K562 (cell line): ENCODE measurements at regions not wholly inside any gene's neighbourhood (a gene's known extent, or its start where the extent isn't known, plus 50 kb on each side); places are given as distances from the start of the nearest gene placed in this dataset.

Source experiments
- ATAC-seq: fragments of 200-7000 bp; cut with Tn5 transposase; 3 replicates; pipeline ENCODE4 v1.9.1; 2020; ENCODE audit warnings: moderate library complexity
- BruUV-seq: library from RNA; stranded (reverse); fragments of 400-500 nt; replicated peaks from 2 replicates; lab custom pipeline; 2021; lab: Mats Ljungman, UMichigan
- CTCF ChIA-PET: fragments of 300-600 bp; formaldehyde crosslinking; extraction: SDS; loops from one replicate; lab custom pipeline; 2021; ENCODE audit warnings: low intra/inter-chr PET ratio; lab: Yijun Ruan, JAX
- POLR2A ChIA-PET: fragments of 300-600, 350-650 bp; sonication (Branson Sonifier 250); formaldehyde crosslinking; extraction: SDS; loops from one replicate; lab custom pipeline; 2021; ENCODE audit warnings: antibody characterized with exemption, inconsistent platforms; lab: Yijun Ruan, JAX
- DNase-seq, 4 experiments: peaks; one replicate each; pipeline versions ENCODE4 v3.0.0 to v3.0.0-alpha.2; 2011 to 2018; ENCODE audit warnings: low spot score in 3 of 4, mixed read lengths in 3 of 4; ENCODE audit errors: extremely low read depth in 1 of 4
- FAIRE-seq: peaks from 2 replicates; lab custom pipeline; 2011; peaks lifted over from hg19 to GRCh38; lab: Jason Lieb, UNC
- H2AFZ ChIP-seq: 2 replicates; pipeline ENCODE4 v1.6.0; 2011; ENCODE audit warnings: low read depth, low read length, control low read depth, inconsistent platforms
- H3K27ac ChIP-seq: fragments of 200-600 bp; 3 replicates; pipeline ENCODE4 v1.8.0; 2011; ENCODE audit warnings: low read depth, mild to moderate bottlenecking, control low read depth, inconsistent platforms, low read length, moderate library complexity, mixed read lengths; ENCODE audit errors: extremely low read depth
- H3K27me3 ChIP-seq, 2 experiments: fragments of 300-600 bp in 1 of 2; 2 replicates in 1 of 2; 3 replicates in 1 of 2; pipeline versions ENCODE4 v1.6.0 to v1.8.0; 2011; ENCODE audit warnings: inconsistent platforms in 2 of 2, low read length in 2 of 2, mild to moderate bottlenecking in 1 of 2, mixed read lengths in 1 of 2, moderate library complexity in 1 of 2; ENCODE audit not compliant: control insufficient read depth in 2 of 2, insufficient read depth in 2 of 2
- H3K36me3 ChIP-seq: fragments of 300-600 bp; 3 replicates; pipeline ENCODE4 v1.8.0; 2011; ENCODE audit warnings: mild to moderate bottlenecking, low read length, inconsistent platforms; ENCODE audit not compliant: control insufficient read depth, insufficient read depth
- H3K4me1 ChIP-seq, 2 experiments: fragments of 200-600 bp in 1 of 2; replicated peaks in 1 of 2; 2 replicates in 1 of 2; 3 replicates in 1 of 2; pipeline versions ENCODE4 v1.5.1 to v1.8.0; 2011; ENCODE audit warnings: inconsistent platforms in 2 of 2, low read length in 2 of 2, mild to moderate bottlenecking in 1 of 2, mixed read lengths in 1 of 2, moderate library complexity in 1 of 2; ENCODE audit not compliant: control insufficient read depth in 2 of 2, insufficient read depth in 2 of 2
- H3K4me2 ChIP-seq: 2 replicates; pipeline ENCODE4 v1.6.1; 2011; ENCODE audit warnings: low read length, control low read depth, inconsistent platforms, mixed read lengths; ENCODE audit not compliant: insufficient read depth
- H3K4me3 ChIP-seq: fragments of 200-600 bp; sonication (generic), shearing (Covaris generic); 2 replicates; pipeline ENCODE4 v1.5.1; 2016; ENCODE audit warnings: control low read depth, inconsistent platforms
- H3K79me2 ChIP-seq: fragments of 200-600 bp; 3 replicates; pipeline ENCODE4 v1.8.0; 2011; ENCODE audit warnings: low read length, inconsistent platforms; ENCODE audit not compliant: control insufficient read depth, insufficient read depth
- H3K9ac ChIP-seq, 2 experiments: 2 replicates each; pipeline versions ENCODE4 v1.6.0 to v1.6.1; 2011; ENCODE audit warnings: low read depth in 2 of 2, low read length in 2 of 2, control low read depth in 1 of 2, inconsistent platforms in 1 of 2, mild to moderate bottlenecking in 1 of 2, mixed read lengths in 1 of 2; ENCODE audit not compliant: insufficient read depth in 1 of 2
- H3K9me1 ChIP-seq: one replicate; pipeline ENCODE4 v1.6.0; 2011; ENCODE audit warnings: inconsistent platforms, mild to moderate bottlenecking, low read length, moderate library complexity; ENCODE audit not compliant: control insufficient read depth, insufficient read depth
- H3K9me3 ChIP-seq: replicated peaks from 2 replicates; pipeline ENCODE4 v1.5.1; 2011; ENCODE audit warnings: low read depth, low read length, inconsistent platforms; ENCODE audit not compliant: control insufficient read depth, insufficient read depth
- H4K20me1 ChIP-seq: replicated peaks from 2 replicates; pipeline ENCODE4 v1.6.1; 2011; ENCODE audit warnings: low read length, inconsistent platforms, mixed read lengths; ENCODE audit not compliant: control insufficient read depth, insufficient read depth
- AFF1 ChIP-seq, 2 experiments: fragments of 450-650 bp; IDR thresholded peaks; 2 replicates each; pipeline ENCODE4 v1.6.1; 2018; ENCODE audit warnings: mild to moderate bottlenecking in 2 of 2, low read depth in 1 of 2; ENCODE audit not compliant: partially characterized antibody in 2 of 2
- CHD2 ChIP-seq: IDR thresholded peaks from 2 replicates; pipeline ENCODE4 v1.6.1; 2011; ENCODE audit warnings: low read depth, low read length
- DEAF1 ChIP-seq: fragments of 450-650 bp; formaldehyde crosslinking; IDR thresholded peaks from 2 replicates; pipeline ENCODE4 v1.4.0; 2020; ENCODE audit warnings: mild to moderate bottlenecking, moderate library complexity
- E2F6 ChIP-seq, 2 experiments: IDR thresholded peaks; 2 replicates each; pipeline ENCODE4 v1.6.1; 2011; ENCODE audit warnings: borderline replicate concordance in 1 of 2, control low read depth in 1 of 2, low read depth in 1 of 2, low read length in 1 of 2, mild to moderate bottlenecking in 1 of 2, mixed read lengths in 1 of 2, moderate library complexity in 1 of 2; ENCODE audit not compliant: insufficient read depth in 1 of 2, insufficient read length in 1 of 2, poor library complexity in 1 of 2, severe bottlenecking in 1 of 2; ENCODE audit errors: extremely low read depth in 1 of 2
- GATAD2B ChIP-seq: fragments of 450-650 bp; IDR thresholded peaks from 2 replicates; pipeline ENCODE4 v1.6.1; 2017; ENCODE audit warnings: mild to moderate bottlenecking, borderline replicate concordance
- HDAC6 ChIP-seq: IDR thresholded peaks from 2 replicates; pipeline ENCODE4 v1.6.1; 2012; ENCODE audit warnings: low read depth, mild to moderate bottlenecking, control low read depth, inconsistent platforms, low read length, moderate library complexity
- JUNB ChIP-seq: fragments of 450-650 bp; formaldehyde crosslinking; conservative IDR thresholded peaks from 2 replicates; pipeline ENCODE4 v1.4.0; 2020; ENCODE audit warnings: mild to moderate bottlenecking
- NCOA1 ChIP-seq: fragments of 450-650 bp; IDR thresholded peaks from 2 replicates; pipeline ENCODE4 v1.6.1; 2016; ENCODE audit warnings: low read depth
- RBM15 ChIP-seq: fragments of 200-400 bp; formaldehyde crosslinking; IDR thresholded peaks from 2 replicates; pipeline ENCODE4 v1.6.1; 2018; ENCODE audit warnings: mild to moderate bottlenecking, low read length, moderate library complexity; ENCODE audit not compliant: insufficient read depth
- ZHX1 ChIP-seq: fragments of 150-350 bp; conservative IDR thresholded peaks from 2 replicates; pipeline ENCODE4 v1.6.1; 2014; ENCODE audit warnings: low read length
- ZNF41 ChIP-seq: fragments of 250-450 bp; sonication (Bioruptor Pico); conservative IDR thresholded peaks from 2 replicates; pipeline ENCODE4 v1.4.0; 2020; ENCODE audit warnings: mild to moderate bottlenecking
- WGBS: fragments of 100-300 bp; shearing (Covaris generic); methylation state at CpG from one replicate; pipeline ENCODE4 v1.1.6; 2016; ENCODE audit warnings: low coverage, mixed read lengths; ENCODE audit not compliant: insufficient coverage; ENCODE audit errors: missing lambda C conversion rate; 5-methylcytosine and 5-hydroxymethylcytosine counted together
- in situ Hi-C: fragments of 300-500 bp; cut with MboI; formaldehyde crosslinking; loops from 4 replicates; pipeline ENCODE4 v1.15.0; 2018; ENCODE audit warnings: inconsistent platforms, mixed read lengths
- intact Hi-C: fragments of 100-400 bp; cut with micrococcal nuclease; formaldehyde crosslinking; loops from 2 replicates; pipeline ENCODE4 v1.14.2; 2022
- TF ChIP-seq, protein P1 (sequence below): IDR thresholded peaks from 2 replicates; pipeline ENCODE4 v1.6.1; 2011; ENCODE audit not compliant: insufficient read length; ENCODE audit errors: extremely low read depth

- in situ Hi-C loops, result no loop called here
- no peaks in the 10 kb centered on the region for H3K4me1 ChIP-seq
- H3K27ac ChIP-seq, result no peak overlapping the region
- intact Hi-C loops, result no loop called here
- H3K9ac ChIP-seq, result no peak overlapping the region
- no peak overlapping the region for H2AFZ ChIP-seq
- no peaks in the 10 kb centered on the region for H3K9me1 ChIP-seq
- ChIA-PET CTCF (no interaction called here), POLR2A (no interaction called here)
- H3K9me3 ChIP-seq, result no peaks in the 10 kb centered on the region
- no peak overlapping the region for H3K4me3 ChIP-seq
- no peaks in the 10 kb centered on the region for H4K20me1 ChIP-seq
- WGBS, result 0% methylated on average over 1 of the region's 1 CpG
- no peaks in the 10 kb centered on the region for H3K79me2 ChIP-seq
- FAIRE-seq, result no peak
- H3K27me3 ChIP-seq, result no peaks in the 10 kb centered on the region
- H3K4me2 ChIP-seq, result no peak overlapping the region
- ATAC-seq, result no peak
- BruUV-seq, result no TSS peak
- DNase-seq, result no peak
- H3K36me3 ChIP-seq, result no peaks in the 10 kb centered on the region
- TF ChIP-seq JUNB (CRISPR knock-in tag), result no peak
- TF ChIP-seq, protein P1, sequence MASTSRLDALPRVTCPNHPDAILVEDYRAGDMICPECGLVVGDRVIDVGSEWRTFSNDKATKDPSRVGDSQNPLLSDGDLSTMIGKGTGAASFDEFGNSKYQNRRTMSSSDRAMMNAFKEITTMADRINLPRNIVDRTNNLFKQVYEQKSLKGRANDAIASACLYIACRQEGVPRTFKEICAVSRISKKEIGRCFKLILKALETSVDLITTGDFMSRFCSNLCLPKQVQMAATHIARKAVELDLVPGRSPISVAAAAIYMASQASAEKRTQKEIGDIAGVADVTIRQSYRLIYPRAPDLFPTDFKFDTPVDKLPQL, result no peak
- TF ChIP-seq HDAC6, result no peak
- no peak for TF ChIP-seq GATAD2B
- no peak for TF ChIP-seq ZHX1
- no peak for TF ChIP-seq ZNF41 (CRISPR knock-in tag)
- TF ChIP-seq CHD2, result no peak
- TF ChIP-seq RBM15, result no peak
- TF ChIP-seq AFF1 (IDR thresholded peaks at IDR 0.05; ENCODE audit: low read depth in 1 of 2, partially characterized antibody in 2 of 2), result no peak
- TF ChIP-seq DEAF1, result no peak
- no peak for TF ChIP-seq NCOA1
- no peak for TF ChIP-seq E2F6 (IDR thresholded peaks at IDR 0.05; ENCODE audit: borderline replicate concordance in 1 of 2, extremely low read depth in 1 of 2, insufficient read depth in 1 of 2, insufficient read length in 1 of 2, low read depth in 1 of 2, low read length in 1 of 2, poor library complexity in 1 of 2, severe bottlenecking in 1 of 2)
These were observed 138.4 kb downstream of the UCK2 start for GRCh38 chr1:165965857-165966256.
